COLO829 (cell line): ENCODE measurements at regions not wholly inside any gene's neighbourhood (a gene's known extent, or its start where the extent isn't known, plus 50 kb on each side); places are given as distances from the start of the nearest gene placed in this dataset.
"Not testable (repeated sequence)": the region's sequence is repeated elsewhere in the genome, so short reads cannot be mapped to it uniquely, and the experiment has no call there.

Experiments
- DNase-seq: peaks from one replicate; pipeline ENCODE4 v3.0.0; 2012; ENCODE audit warnings: low spot score

DNA sequence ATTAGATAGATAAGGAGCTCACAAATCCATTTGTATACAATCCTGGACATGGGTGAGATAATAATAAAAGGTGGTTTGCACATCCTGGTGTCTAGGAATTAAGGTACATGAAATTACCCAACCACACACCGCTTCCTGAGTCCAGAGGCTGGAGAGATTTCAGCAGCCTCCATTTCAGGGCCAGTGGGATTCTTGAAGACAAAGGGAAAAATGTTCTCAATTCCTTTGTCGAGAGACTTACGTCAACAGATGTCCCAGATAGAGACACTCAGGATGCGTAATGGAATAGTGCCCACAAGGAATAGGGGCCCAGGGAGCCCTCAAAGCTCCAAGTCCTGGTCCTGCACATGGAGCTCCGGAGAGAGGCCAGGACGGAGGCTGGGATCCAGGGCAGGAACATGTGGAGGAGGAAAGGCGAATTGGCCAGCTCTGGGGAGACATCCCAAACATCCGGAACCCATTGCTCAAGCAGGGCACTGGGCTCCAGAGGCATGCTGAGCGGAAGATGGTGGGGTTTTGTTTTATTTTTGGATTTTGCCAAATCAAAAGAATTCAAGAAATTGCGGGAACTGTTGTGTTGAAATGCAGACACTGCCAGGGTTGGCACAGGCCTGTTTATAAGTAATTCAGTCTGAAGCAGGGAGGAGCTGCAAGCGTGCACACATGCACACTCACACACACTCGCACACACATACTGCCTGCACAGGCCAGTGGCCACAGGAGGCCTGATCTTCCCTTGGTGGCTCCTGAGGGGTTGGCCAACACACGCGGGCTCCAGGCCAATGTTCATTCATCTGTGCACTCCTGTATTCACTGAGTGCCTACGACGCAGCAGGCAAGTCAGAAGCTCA is 97.2 kb downstream of the NOG start:
- no peak for DNase-seq

DNA sequence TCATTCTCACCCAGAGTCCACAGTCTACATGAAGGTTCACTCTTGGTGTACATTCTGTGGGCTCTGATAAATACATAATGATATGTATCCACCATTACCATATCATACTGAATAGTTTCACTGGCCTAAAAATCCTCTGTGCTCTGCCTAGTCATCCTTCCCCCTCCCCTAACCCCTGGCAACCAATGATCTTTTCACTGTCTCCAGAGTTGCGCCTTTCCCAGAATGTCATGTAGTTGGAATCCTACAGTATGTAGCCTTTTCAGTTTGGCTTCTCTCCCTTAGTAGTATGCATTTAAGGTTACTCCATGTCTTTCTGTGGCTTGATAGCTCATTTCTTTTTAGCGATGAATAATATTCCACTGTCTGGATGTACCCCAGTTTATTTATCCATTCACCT is 101.3 kb downstream of the NOG start:
- DNase-seq: no peak

DNA sequence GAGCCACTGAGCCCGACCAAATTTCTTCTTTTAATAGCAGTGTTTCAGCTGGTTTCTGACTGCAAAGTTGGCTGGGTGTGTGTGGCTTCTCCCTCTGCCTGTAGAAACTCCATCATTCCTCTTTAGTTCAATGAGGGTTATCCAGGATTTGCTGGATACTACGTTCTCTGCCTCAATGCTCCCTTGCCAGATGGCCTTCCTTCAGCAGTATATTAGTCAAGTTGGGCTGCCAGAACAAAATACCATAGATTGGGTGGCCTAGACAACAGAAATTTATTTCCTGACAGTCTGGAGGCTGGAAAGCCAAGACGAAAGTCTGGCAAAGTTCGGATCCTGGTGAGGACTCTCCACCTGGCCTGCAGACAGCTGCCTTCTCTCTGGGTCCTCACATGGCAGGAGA is 103.7 kb downstream of the NOG start:
- DNase-seq: no peak

DNA sequence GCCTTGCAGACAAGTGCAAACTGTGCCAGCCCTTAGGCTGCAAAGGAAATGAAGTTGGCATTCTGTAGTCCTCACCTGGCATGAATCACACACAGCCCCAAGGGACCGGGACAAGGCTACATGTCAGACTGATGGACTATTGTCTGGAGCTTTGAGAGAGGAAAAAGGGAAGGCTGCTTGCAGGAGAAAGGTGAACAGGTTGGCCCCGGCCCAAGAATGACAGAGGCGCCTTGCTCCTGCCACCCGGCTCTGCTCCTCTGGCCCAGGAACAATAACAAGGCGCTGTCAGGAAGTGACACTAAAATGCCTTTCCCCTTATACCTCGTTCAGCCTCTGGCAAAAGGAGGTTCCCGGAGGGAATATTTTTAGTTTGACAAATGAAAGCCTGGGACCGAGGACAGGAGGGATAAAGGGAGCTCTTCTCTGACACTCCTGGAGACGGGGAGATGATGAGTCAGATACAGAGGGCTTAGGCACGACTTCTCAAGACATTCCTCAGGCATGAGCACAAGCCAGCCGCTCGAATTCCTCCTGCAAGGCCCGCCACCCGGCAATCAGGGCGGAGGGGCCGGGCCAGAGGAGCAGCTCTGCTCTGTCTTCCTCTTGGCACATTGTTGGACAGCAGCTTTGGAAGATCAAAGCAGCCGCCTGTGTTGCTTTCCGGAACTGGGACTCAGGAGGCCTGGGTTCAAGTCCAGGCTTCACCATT is 105.8 kb downstream of the NOG start:
- peak; percentile 56 for DNase-seq

DNA sequence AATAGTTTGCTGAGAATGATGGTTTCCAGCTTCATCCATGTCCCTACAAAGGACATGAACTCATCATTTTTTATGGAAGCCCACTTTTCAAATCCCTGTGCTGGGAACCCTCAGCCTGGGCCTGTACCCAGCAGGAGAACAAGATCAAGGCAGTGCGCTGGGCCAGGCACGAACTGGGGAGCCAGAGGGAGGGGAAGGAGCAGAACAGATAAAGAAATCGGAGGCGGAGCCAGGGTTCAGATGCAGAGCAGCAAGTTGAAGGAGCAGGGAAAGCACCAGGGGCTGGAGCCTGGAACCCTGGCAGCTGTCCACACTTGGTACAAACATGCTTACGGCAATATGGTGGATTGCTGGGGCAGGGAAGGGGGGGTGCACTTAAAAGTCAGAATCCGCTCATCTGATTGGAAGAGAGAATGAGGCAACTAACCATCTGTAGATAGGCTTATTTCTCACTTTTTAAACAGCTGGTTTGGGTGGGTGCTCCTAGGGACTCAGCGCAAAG is 107.5 kb downstream of the NOG start:
- no peak for DNase-seq

DNA sequence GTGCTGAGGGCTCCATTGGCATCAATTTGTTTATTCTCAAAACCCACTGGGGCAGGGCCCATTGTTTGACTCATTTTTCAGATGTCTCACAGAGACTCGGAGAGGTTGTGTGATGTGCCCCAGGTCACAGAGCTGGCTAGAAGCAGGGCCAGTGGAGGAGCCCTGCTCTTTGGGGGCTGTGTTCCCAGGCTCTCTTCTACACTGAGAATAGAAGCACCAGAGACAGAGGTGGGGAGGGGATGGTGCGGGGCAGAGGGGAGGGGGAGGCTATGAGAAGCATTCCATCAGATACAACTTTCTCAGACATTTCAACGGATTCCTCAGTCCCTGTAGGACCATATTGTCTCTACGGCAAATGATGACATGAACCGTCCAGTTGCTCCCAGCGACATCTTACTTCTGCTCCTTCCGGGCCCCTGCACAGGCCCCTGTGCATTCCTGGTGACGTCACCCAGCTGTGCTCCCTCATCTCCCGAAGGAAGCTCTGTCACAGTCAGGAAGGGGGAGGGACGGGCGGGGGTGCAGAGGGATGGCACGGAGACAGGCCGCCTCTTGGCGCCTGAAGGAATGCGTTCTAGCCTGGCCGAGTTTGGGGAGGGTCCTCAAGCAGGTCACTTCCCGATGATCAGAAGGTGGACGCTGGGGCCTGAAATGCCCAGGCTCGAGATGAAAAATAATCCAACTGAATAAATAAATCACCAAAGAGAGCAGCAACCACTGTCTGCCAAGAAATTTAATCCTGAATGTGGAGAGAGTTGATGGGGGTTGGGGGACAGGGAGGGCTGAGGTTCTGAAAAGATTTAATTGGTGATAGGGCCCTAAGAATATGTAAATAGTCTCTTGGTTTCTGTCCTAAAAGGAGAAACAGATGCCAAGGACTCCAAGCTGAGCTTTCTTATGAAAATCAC is 114.1 kb downstream of the NOG start:
- DNase-seq: no peak

DNA sequence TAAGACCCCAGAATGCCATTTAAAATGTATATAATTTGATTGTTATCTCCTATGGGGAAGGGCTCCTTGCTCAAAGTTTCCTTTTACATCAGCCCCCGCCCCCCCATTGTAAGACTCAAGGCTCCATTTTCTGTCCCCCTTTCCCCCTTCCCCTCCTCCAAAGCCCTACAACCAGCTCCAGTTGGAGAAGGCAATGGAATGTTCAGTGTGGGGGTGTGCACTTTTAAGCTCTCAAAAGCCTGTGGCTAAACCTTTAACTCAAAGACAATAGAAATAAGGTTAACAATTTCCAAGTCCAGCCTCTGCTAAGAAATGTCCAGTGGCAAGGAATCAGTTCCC is 114.7 kb downstream of the NOG start:
- no peak for DNase-seq

DNA sequence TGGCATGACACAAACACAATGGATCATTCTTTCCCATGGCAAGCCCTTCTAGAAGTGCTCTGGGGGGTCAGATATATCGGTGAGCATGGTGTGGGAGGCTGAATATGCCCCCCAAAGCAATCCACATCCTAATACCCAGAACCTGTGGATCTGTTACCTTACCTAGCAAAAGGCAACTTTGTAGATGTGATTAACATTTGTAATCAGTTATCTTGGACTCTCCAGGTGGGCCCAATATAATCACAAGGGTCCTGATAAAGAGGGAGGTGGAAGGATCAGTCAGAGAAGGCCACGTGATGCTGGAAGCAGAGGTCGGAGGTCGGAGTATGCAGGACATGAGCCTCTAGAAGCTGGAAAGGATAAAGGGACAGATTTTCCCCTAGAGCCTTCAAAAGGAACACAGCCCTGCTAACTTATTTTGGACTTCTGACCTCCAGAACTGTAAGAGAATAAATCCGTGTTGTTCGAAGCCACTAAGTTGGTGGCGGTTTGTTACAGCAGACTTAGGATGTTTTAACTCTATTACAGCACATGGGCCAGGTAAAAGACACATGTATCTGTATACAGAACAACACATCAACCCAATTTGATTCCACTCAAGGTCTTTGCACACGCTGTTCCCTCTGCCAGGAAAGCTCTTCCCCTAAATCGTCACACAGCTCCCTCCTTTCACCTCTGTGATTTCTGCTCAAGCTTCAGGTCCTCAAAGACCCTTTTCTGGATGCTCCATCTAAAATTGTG is 115.3 kb downstream of the NOG start:
- no peak for DNase-seq

DNA sequence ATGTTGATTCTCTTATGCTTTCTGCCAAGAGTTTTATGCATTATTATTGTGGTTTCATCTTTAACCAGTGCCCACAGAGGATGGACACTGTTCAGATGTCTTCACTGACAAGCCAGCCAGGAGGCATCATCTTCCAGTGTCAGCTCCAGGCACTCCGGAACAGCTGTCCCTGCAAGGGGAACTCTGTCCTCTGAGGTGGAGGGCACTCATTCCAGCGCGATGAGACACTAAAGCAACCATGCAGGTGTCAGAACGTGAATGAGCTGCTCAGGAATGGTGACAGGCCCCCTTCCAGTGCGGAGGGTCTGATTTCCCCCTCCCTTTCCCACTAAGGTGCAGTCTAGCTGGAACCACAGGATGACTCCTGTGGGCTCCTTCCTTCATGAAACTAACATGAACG is 117.5 kb downstream of the NOG start:
- no peak for DNase-seq

DNA sequence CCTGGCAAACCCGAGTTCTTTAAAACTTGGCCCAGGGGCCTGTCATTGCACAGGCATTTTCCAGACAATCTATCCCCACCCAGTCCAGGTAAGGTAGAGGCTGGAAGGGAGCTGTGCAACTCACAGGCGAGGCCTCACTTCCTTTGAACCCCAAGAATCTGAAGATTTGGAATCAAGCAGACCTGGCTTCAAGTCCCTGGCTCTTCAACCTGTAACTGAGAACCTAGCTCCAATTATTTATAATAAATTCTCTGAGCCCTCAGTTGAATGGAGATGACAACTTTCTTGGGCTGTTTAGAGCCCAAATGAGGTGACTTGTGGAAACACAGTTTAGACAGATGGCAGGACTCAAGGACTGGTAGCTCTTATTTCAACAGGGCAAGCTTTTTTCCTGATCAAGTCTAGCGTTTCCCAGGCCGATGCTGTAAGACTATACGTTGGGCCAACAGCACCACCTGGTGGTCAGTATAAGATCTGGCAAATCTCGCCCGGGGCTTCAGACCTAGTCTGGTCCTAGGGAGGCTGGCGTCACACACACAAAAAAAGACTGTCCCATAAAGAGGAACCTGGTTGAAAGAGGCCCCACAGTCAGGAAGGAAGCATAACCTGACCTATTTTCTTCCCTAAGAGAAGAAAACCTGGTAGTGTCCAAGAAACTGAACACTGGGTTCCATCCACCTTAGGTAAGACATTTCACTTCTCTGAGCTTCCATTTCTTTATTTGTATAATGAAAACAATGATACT is 117.9 kb downstream of the C17orf67 start:
- DNase-seq: peak; percentile 72

DNA sequence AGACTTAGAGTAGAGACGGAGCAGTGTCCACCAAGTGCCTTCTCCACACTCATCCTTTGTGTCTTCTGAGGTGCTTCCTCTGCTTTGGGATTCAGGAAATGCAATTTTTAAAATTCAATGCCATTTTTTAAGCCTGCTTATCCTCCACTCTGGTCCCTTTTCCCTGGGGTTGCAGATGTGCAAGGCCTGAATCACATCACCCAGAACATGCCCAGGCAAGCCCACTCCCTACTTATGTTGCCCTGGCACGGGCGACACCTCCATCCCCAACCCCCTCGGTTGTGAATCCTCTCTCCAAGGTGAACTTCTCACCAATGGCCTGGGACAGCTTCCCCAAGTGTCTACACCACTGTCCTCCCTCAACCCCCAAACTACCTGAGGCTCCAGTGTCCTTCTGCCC is 116.2 kb downstream of the C17orf67 start:
- DNase-seq: no peak

DNA sequence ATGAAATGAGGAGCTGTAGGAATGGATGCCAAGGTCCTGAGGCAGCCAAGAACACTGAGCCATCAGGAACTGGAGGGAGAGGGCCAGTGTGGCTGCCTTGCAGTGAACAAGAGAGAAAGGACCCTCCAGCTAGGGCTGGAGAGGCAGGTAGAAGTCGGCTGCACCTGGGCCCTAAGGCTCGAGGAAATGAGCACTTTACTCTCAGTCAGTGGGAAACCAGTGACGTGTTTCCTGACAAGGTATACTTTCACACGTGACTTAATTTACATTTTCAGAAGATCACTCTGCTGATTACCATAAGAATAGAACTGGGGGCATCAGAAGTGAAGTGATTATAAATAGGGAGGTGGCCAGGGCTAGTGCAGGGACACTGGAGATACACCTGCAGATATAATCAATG is 115.2 kb downstream of the C17orf67 start:
- DNase-seq: no peak

DNA sequence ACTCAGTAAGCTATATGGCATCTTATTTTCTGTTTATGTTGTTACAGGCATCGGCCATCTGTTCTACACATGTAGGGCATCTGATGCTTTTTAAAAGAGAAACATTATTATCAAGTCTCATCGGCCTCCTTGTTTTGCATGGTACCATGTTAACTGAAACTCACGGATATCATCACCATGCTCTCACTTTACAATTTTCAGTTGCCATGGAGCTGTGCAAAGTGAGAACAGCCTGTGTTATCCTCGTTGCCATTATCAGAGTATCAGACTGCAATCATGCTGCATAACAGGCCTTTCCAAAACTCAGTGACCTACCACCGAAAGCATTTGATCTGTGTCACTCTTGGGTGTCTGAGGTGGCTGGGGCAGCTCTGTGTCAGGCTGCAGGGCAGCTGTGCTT is 110.3 kb downstream of the C17orf67 start:
- no peak for DNase-seq

DNA sequence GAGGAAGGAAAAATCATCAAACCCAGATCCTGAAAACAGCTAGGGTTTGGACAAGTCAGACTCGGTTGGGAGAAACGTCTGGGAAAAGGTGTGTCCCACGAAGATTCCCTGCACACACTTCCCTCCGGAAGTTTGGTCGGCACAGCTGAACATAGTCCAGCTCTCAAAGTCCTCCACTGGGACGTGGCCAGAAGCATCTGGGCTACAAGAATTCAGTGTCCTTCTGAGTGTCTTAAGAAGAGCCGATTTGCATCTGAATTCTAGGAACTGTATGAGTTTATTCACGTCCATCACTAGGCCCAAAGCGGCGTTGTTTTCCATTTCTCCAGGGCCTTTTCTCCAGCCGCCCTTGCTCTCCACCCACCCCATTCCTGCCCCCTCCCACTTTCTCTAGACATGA is 109.1 kb downstream of the C17orf67 start:
- DNase-seq: no peak

DNA sequence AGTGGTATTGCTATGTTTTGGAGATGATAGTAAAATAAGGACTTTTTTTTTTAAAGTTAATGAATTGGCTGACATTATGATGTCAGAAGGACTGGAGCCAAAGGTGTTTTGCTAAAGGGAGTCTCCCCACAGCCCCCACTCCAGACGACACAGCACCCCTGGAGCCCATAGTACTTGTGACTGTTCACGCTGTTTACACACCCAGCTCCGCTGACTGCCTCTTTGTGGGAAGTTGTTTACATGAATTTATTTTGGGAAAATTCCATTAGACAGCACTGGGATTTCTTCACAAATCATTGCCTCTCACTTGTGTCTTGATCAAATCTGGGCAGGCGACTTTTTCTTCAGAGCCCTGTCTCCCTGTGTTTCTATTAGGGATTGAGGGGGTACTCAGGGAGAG is 108.6 kb downstream of the C17orf67 start:
- no peak for DNase-seq

DNA sequence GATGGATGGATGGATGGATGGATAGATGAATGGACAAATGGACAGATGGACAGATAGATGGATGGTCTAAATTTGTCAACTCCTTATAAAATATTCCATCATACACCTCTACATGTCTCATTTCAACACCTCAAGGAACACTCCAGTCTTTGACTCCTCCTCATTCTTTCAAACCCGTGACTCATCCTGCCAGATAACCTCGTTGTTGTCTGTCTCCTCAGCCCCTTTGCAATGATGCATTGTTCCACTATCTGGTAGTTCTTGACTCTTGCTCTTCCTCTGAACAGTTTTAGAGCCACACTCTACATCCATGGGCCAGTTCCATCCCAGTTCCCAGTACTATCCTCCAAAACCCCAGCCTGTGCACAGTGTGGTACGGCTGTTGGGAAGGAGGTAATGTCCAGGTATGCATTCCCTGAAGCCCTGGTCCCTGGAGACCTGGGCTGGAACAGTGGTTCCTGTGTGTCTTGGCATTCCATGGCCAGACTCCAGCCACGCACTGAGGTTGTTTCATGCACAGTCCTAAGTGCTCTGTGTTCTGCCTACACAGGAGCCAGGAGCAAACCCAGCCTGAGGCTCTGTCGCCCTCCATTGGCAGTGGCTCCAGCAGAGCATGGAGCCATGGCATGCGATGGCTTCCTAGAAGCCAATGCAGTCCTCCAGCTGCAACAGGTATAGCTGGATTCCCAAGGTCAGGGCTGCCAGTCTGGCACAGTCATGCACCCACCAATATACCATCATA is 105.7 kb downstream of the C17orf67 start:
- peak; percentile 25 for DNase-seq

DNA sequence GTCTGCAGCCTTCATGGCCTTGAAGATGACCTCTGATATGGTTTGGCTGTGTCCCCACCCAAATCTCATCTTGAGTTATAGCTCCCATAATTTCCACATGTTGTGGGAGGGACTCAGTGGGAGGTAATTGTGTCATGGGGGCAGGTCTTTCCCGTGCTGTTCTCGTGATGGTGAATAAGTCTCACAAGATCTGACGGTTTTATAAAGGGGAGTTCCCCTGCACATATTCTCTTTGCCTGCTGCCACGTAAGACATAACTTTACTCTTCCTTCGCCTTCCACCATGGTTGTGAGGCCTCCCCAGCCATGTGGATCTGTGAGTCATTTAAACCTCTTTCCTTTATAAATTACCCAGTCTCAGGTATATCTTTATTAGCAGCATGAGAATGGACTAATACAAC is 102.6 kb downstream of the C17orf67 start:
- DNase-seq: not testable (repeated sequence)

DNA sequence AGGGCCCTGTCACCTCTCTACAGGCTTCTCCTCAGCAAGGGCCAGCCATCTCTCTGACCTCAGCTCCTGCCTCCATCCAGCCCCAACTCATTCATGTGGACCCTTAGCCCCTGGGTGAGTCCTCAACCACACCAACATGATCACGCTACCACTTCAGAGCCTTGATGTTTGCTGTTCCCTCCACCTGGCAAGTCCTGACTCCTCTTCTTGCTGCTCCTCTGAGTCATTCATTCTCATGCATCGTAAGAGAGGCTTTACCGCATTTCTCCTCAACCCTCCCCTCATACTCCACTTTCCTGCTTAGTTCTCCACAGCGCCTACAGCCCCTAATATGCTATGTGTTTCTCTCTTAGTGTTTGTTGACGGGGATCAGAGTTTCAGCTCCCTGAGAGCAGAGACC is 99.9 kb downstream of the C17orf67 start:
- DNase-seq: no peak

DNA sequence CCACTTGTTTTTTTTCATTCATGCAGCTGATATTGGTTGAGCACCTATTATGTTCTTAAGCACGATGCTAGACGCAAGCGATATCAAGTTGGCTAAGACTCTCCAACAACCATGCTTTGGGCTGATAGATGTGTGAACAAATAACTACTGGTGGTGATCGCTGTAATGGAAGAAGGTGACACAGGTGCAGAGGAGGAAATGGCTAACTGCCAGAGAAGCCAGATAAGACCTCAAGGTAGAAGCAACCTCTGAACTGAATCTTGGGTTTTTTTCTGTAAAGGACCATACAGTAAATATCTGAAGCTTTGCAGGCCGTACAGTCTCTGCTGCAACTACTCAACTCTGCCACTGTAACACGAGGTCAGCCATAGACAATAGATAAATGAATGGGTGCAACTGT is 97.9 kb downstream of the C17orf67 start:
- DNase-seq: no peak

DNA sequence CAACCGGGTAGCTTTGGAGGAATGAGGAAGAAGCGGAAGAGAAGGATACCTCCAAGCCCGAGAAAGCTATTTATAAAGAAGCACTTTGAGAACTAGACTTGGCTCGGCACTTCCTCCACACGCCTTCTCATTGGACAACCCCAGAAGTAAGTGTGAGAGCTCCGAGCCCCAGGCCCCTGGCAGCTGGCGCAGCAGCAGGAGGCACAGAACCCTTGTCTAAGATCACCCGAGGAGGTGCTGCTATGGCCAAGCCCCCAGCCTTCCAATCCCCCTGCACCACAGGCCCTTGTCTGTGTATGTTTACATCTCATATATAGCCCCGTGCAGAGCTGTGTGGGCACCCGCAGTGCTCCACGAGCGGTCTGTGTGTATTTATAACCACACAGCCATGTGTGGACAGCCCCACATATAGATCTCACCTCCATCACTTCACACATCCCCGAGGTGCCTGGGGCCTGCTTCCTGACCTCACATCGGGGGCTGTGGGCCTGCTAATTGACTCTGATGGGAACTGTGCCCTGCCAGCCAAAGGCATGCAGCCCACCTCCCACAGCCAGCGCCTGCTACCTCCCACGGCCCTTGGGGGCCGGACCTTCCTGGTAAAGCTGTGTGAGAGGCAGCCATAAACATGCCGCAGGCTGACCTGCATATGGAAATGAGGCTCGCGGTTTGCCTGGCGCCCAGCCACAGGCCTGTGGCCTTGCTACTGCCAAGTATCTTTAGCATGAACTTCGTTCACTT is 96.1 kb downstream of the C17orf67 start:
- no peak for DNase-seq
